ENCODE measurements at regions not wholly inside any gene's neighbourhood (a gene's known extent, or its start where the extent isn't known, plus 50 kb on each side); places are given as distances from the start of the nearest gene placed in this dataset.
"Not testable (repeated sequence)": the region's sequence is repeated elsewhere in the genome, so short reads cannot be mapped to it uniquely, and the experiment has no call there.

- not testable (repeated sequence) for DNase-seq (ENCODE audit: low spot score)
Observed at GRCh38 chrX:99988532-99988931, 421.5 kb downstream of the PCDH19 start.

GRCh38 chrX:99973572-99974226 is 436.4 kb downstream of the PCDH19 start:
- no peak for DNase-seq (ENCODE audit: low spot score)

GRCh38 chrX:99939883-99940232 is 470.2 kb downstream of the PCDH19 start:
- no peak for DNase-seq (ENCODE audit: low spot score)

- DNase-seq (ENCODE audit: low spot score), result not testable (repeated sequence)
Observed at GRCh38 chrX:99939206-99939882, 470.7 kb downstream of the PCDH19 start.

GRCh38 chrX:99938464-99938863 is 471.6 kb downstream of the PCDH19 start:
- no peak for DNase-seq (ENCODE audit: low spot score)

GRCh38 chrX:99933865-99934264 is 476.2 kb downstream of the PCDH19 start:
- DNase-seq (ENCODE audit: low spot score), result no peak

GRCh38 chrX:99914635-99915034 is 495.4 kb downstream of the PCDH19 start:
- DNase-seq (ENCODE audit: low spot score), result no peak

- no peak for DNase-seq (ENCODE audit: low spot score)
Observed at GRCh38 chrX:99913611-99914010, 496.5 kb downstream of the PCDH19 start.

GRCh38 chrX:99909946-99910345 is 500.1 kb downstream of the PCDH19 start:
- no peak for DNase-seq (ENCODE audit: low spot score)

GRCh38 chrX:99901091-99901490 is 509.0 kb downstream of the PCDH19 start:
- no peak for DNase-seq (ENCODE audit: low spot score)

GRCh38 chrX:99887918-99888317 is 522.2 kb downstream of the PCDH19 start:
- DNase-seq (ENCODE audit: low spot score), result no peak

GRCh38 chrX:99857455-99857854 is 552.6 kb downstream of the PCDH19 start:
- DNase-seq (ENCODE audit: low spot score), result no peak

- DNase-seq (ENCODE audit: low spot score), result no peak
Observed at GRCh38 chrX:99833821-99834220, 576.3 kb downstream of the PCDH19 start.

- no peak for DNase-seq (ENCODE audit: low spot score)
Observed at GRCh38 chrX:99820197-99820596, 589.9 kb downstream of the PCDH19 start.

- DNase-seq (ENCODE audit: low spot score), result no peak
Observed at GRCh38 chrX:99800016-99800415, 610.1 kb downstream of the PCDH19 start.

GRCh38 chrX:99798936-99799335 is 611.1 kb downstream of the PCDH19 start:
- DNase-seq (ENCODE audit: low spot score), result no peak

GRCh38 chrX:99795495-99795894 is 614.6 kb downstream of the PCDH19 start:
- DNase-seq (ENCODE audit: low spot score), result no peak

GRCh38 chrX:99782516-99783040 is 627.5 kb downstream of the PCDH19 start:
- DNase-seq (ENCODE audit: low spot score), result no peak

GRCh38 chrX:99777912-99778311 is 632.2 kb downstream of the PCDH19 start:
- DNase-seq (ENCODE audit: low spot score), result no peak

GRCh38 chrX:99761731-99762130 is 648.3 kb downstream of the PCDH19 start:
- no peak for DNase-seq (ENCODE audit: low spot score)

GRCh38 chrX:99752776-99753175 is 657.3 kb downstream of the PCDH19 start:
- no peak for DNase-seq (ENCODE audit: low spot score)

- no peak for DNase-seq (ENCODE audit: low spot score)
Observed at GRCh38 chrX:99750721-99751120, 659.4 kb downstream of the PCDH19 start.

GRCh38 chrX:99722094-99722493 is 688.0 kb downstream of the PCDH19 start:
- no peak for DNase-seq (ENCODE audit: low spot score)

GRCh38 chrX:99719140-99719539 is 690.9 kb downstream of the PCDH19 start:
- no peak for DNase-seq (ENCODE audit: low spot score)

Measured in kidney capillary endothelial cell (primary cell).